HEK293 (cell line): ENCODE measurements at regions not wholly inside any gene's neighbourhood (a gene's known extent, or its start where the extent isn't known, plus 50 kb on each side); places are given as distances from the start of the nearest gene placed in this dataset.
A peak's percentile ranks its signal among the peaks of the same experiment; 100 is the strongest.

Experiments used
- CTCF ChIA-PET: fragments of 350-600 bp; formaldehyde crosslinking; extraction: SDS; loops from one replicate; lab custom pipeline; 2021; ENCODE audit warnings: antibody characterized with exemption; lab: Yijun Ruan, JAX
- POLR2A ChIA-PET: fragments of 300-600 bp; formaldehyde crosslinking; extraction: SDS; loops from one replicate; lab custom pipeline; 2020; ENCODE audit warnings: antibody characterized with exemption, inconsistent platforms; lab: Yijun Ruan, JAX
- H3K27ac ChIP-seq: fragments of 200-500 bp; sonication (Bioruptor generic); 2 replicates; pipeline ENCODE4 v1.5.1; 2014; ENCODE audit warnings: low read depth, low read length, control low read depth, inconsistent platforms; ENCODE audit errors: extremely low read depth
- H3K36me3 ChIP-seq, 2 experiments: fragments of 200-500 bp in 1 of 2; sonication (Bioruptor generic) in 1 of 2; 1 replicate in 1 of 2; 2 replicates in 1 of 2; pipeline ENCODE4 v1.5.1; 2014 to 2017; ENCODE audit warnings: inconsistent platforms in 2 of 2, low read length in 2 of 2; ENCODE audit not compliant: control insufficient read depth in 2 of 2, insufficient read depth in 1 of 2
- H3K4me1 ChIP-seq: fragments of 200-500 bp; sonication (Bioruptor generic); 2 replicates; pipeline ENCODE4 v1.5.1; 2014; ENCODE audit warnings: mild to moderate bottlenecking, low read length, inconsistent platforms; ENCODE audit not compliant: control insufficient read depth, insufficient read depth
- H3K4me3 ChIP-seq: 2 replicates; pipeline ENCODE4 v1.5.1; 2011; ENCODE audit warnings: low read depth, mild to moderate bottlenecking, control low read depth, low read length, moderate library complexity
- H3K9me3 ChIP-seq: fragments of 200-500 bp; sonication (Bioruptor generic); 2 replicates; pipeline ENCODE4 v1.5.1; 2014; ENCODE audit warnings: low read depth, low read length, inconsistent platforms; ENCODE audit not compliant: control insufficient read depth, insufficient read depth
- EGR2 ChIP-seq: fragments of 450-650 bp; formaldehyde crosslinking; IDR thresholded peaks from 2 replicates; pipeline ENCODE4 v1.5.1; 2016; ENCODE audit warnings: low read depth, missing biosample characterization, missing genetic modification characterization
- KLF1 ChIP-seq: fragments of 450-650 bp; formaldehyde crosslinking; IDR thresholded peaks from 2 replicates; pipeline ENCODE4 v1.5.1; 2016; ENCODE audit warnings: missing biosample characterization, missing genetic modification characterization
- KLF7 ChIP-seq: fragments of 450-650 bp; formaldehyde crosslinking; IDR thresholded peaks from 2 replicates; pipeline ENCODE4 v1.5.1; 2016; ENCODE audit warnings: missing biosample characterization, missing genetic modification characterization, borderline replicate concordance
- SP3 ChIP-seq: fragments of 450-650 bp; formaldehyde crosslinking; IDR thresholded peaks from 2 replicates; pipeline ENCODE4 v1.5.1; 2016; ENCODE audit warnings: missing biosample characterization, missing genetic modification characterization
- YY1 ChIP-seq: fragments of 450-650 bp; formaldehyde crosslinking; IDR thresholded peaks from 2 replicates; pipeline ENCODE4 v1.5.1; 2018; ENCODE audit warnings: missing biosample characterization, missing genetic modification characterization
- ZNF211 ChIP-seq: fragments of 450-650 bp; formaldehyde crosslinking; IDR thresholded peaks from 2 replicates; pipeline ENCODE4 v1.5.1; 2016; ENCODE audit warnings: low read depth, missing biosample characterization, missing genetic modification characterization
- ZNF394 ChIP-seq: fragments of 450-650 bp; formaldehyde crosslinking; IDR thresholded peaks from 2 replicates; pipeline ENCODE4 v1.5.1; 2016; ENCODE audit warnings: missing biosample characterization, missing genetic modification characterization, mild to moderate bottlenecking, moderate library complexity, borderline replicate concordance
- TF ChIP-seq, protein P1 (sequence below): fragments of 450-650 bp; formaldehyde crosslinking; IDR thresholded peaks from 2 replicates; pipeline ENCODE4 v1.5.1; 2016; ENCODE audit warnings: missing biosample characterization, missing genetic modification characterization, borderline replicate concordance
- TF ChIP-seq, protein P2 (sequence below): fragments of 450-650 bp; IDR thresholded peaks from 2 replicates; pipeline ENCODE4 v1.5.1; 2018; ENCODE audit warnings: missing biosample characterization, mild to moderate bottlenecking, missing genetic modification characterization
- TF ChIP-seq, protein P3 (sequence below): fragments of 450-650 bp; formaldehyde crosslinking; IDR thresholded peaks from 2 replicates; pipeline ENCODE4 v1.5.1; 2016; ENCODE audit warnings: missing biosample characterization, missing genetic modification characterization

- ChIA-PET POLR2A (no interaction called here), CTCF (no interaction called here)
- TF ChIP-seq SP3 (tag by site-specific recombination), result no peak
- no peak for TF ChIP-seq EGR2 (tag by site-specific recombination)
- TF ChIP-seq, protein P1, sequence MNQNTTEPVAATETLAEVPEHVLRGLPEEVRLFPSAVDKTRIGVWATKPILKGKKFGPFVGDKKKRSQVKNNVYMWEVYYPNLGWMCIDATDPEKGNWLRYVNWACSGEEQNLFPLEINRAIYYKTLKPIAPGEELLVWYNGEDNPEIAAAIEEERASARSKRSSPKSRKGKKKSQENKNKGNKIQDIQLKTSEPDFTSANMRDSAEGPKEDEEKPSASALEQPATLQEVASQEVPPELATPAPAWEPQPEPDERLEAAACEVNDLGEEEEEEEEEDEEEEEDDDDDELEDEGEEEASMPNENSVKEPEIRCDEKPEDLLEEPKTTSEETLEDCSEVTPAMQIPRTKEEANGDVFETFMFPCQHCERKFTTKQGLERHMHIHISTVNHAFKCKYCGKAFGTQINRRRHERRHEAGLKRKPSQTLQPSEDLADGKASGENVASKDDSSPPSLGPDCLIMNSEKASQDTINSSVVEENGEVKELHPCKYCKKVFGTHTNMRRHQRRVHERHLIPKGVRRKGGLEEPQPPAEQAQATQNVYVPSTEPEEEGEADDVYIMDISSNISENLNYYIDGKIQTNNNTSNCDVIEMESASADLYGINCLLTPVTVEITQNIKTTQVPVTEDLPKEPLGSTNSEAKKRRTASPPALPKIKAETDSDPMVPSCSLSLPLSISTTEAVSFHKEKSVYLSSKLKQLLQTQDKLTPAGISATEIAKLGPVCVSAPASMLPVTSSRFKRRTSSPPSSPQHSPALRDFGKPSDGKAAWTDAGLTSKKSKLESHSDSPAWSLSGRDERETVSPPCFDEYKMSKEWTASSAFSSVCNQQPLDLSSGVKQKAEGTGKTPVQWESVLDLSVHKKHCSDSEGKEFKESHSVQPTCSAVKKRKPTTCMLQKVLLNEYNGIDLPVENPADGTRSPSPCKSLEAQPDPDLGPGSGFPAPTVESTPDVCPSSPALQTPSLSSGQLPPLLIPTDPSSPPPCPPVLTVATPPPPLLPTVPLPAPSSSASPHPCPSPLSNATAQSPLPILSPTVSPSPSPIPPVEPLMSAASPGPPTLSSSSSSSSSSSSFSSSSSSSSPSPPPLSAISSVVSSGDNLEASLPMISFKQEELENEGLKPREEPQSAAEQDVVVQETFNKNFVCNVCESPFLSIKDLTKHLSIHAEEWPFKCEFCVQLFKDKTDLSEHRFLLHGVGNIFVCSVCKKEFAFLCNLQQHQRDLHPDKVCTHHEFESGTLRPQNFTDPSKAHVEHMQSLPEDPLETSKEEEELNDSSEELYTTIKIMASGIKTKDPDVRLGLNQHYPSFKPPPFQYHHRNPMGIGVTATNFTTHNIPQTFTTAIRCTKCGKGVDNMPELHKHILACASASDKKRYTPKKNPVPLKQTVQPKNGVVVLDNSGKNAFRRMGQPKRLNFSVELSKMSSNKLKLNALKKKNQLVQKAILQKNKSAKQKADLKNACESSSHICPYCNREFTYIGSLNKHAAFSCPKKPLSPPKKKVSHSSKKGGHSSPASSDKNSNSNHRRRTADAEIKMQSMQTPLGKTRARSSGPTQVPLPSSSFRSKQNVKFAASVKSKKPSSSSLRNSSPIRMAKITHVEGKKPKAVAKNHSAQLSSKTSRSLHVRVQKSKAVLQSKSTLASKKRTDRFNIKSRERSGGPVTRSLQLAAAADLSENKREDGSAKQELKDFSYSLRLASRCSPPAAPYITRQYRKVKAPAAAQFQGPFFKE (tag by site-specific recombination), result no peak
- no peak for TF ChIP-seq ZNF211 (tag by site-specific recombination)
- TF ChIP-seq KLF7 (tag by site-specific recombination), result no peak
- TF ChIP-seq, protein P2, sequence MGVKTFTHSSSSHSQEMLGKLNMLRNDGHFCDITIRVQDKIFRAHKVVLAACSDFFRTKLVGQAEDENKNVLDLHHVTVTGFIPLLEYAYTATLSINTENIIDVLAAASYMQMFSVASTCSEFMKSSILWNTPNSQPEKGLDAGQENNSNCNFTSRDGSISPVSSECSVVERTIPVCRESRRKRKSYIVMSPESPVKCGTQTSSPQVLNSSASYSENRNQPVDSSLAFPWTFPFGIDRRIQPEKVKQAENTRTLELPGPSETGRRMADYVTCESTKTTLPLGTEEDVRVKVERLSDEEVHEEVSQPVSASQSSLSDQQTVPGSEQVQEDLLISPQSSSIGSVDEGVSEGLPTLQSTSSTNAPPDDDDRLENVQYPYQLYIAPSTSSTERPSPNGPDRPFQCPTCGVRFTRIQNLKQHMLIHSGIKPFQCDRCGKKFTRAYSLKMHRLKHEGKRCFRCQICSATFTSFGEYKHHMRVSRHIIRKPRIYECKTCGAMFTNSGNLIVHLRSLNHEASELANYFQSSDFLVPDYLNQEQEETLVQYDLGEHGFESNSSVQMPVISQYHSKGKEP (tag by site-specific recombination), result no peak
- TF ChIP-seq ZNF394 (tag by site-specific recombination), result no peak
- Histone ChIP-seq H3K4me3 (no peak overlapping the region), H3K9me3 (no peaks in the 10 kb centered on the region), H3K36me3 (no peaks in the 10 kb centered on the region), H3K27ac (no peak overlapping the region), H3K4me1 (no peaks in the 10 kb centered on the region)
These were observed 90.7 kb upstream of the CTDP1 start for GRCh38 chr18:79588636-79589481.

DNA sequence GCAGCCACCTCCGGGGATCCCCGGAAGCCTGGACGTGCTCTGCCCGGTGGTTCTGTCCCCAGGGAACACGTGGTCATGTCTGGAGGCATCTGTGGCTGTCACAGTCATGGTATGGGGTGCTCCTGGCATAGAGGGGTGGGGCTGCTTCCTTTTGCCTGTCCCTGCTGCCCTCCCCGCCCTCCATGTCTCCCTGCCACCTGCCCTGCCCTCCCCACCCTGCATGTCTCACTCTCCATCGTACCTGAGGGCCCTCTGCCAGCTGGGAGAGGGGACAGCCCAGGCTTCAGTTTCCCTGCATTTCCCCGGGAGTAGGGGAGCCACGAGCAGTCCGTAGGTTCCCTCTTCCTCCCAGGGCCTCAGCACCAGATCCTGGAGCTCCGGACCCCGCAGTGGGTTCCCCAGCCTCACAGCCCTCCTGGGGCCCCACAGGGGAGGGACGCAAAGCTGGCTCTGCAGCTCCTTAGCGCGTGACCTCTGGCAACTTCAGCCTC, 90.0 kb upstream of the CTDP1 start:
- H3K4me3 ChIP-seq, result no peak overlapping the region
- H3K36me3 ChIP-seq, result no peaks in the 10 kb centered on the region
- no peaks in the 10 kb centered on the region for H3K9me3 ChIP-seq
- H3K27ac ChIP-seq, result no peak overlapping the region
- POLR2A ChIA-PET, result no interaction called here
- CTCF ChIA-PET, result no interaction called here
- H3K4me1 ChIP-seq, result no peaks in the 10 kb centered on the region
- TF ChIP-seq, protein P3, sequence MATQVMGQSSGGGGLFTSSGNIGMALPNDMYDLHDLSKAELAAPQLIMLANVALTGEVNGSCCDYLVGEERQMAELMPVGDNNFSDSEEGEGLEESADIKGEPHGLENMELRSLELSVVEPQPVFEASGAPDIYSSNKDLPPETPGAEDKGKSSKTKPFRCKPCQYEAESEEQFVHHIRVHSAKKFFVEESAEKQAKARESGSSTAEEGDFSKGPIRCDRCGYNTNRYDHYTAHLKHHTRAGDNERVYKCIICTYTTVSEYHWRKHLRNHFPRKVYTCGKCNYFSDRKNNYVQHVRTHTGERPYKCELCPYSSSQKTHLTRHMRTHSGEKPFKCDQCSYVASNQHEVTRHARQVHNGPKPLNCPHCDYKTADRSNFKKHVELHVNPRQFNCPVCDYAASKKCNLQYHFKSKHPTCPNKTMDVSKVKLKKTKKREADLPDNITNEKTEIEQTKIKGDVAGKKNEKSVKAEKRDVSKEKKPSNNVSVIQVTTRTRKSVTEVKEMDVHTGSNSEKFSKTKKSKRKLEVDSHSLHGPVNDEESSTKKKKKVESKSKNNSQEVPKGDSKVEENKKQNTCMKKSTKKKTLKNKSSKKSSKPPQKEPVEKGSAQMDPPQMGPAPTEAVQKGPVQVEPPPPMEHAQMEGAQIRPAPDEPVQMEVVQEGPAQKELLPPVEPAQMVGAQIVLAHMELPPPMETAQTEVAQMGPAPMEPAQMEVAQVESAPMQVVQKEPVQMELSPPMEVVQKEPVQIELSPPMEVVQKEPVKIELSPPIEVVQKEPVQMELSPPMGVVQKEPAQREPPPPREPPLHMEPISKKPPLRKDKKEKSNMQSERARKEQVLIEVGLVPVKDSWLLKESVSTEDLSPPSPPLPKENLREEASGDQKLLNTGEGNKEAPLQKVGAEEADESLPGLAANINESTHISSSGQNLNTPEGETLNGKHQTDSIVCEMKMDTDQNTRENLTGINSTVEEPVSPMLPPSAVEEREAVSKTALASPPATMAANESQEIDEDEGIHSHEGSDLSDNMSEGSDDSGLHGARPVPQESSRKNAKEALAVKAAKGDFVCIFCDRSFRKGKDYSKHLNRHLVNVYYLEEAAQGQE (tag by site-specific recombination), result no peak
- TF ChIP-seq YY1 (tag by site-specific recombination) (no peak), KLF1 (tag by site-specific recombination) (peak; percentile 54)
